Fibroblast of villous mesenchyme (primary cell): ENCODE measurements at regions not wholly inside any gene's neighbourhood (a gene's known extent, or its start where the extent isn't known, plus 50 kb on each side); places are given as distances from the start of the nearest gene placed in this dataset.

Source experiments
- DNase-seq: peaks from one replicate; pipeline ENCODE4 v3.0.0-alpha.2; 2010; ENCODE audit warnings: low read depth
- H3K4me3 ChIP-seq: 2 replicates; pipeline ENCODE4 v1.5.1; 2011; ENCODE audit warnings: low read depth, mild to moderate bottlenecking, low read length
- CTCF ChIP-seq: IDR thresholded peaks from 2 replicates; pipeline ENCODE4 v1.5.1; 2012; ENCODE audit warnings: low read depth, mild to moderate bottlenecking, low read length; ENCODE audit not compliant: insufficient read depth

- TF ChIP-seq CTCF = no peak
- no peak overlapping the region for H3K4me3 ChIP-seq
- DNase-seq = no peak
Measured at GRCh38 chr12:124679047-124679446, 111.6 kb upstream of the NCOR2 start.

GRCh38 chr12:124678421-124678893 lies 111.0 kb upstream of the NCOR2 start:
- no peak for DNase-seq
- TF ChIP-seq CTCF = no peak
- no peak overlapping the region for H3K4me3 ChIP-seq

- no peak for DNase-seq
- no peak overlapping the region for H3K4me3 ChIP-seq
- TF ChIP-seq CTCF = no peak
Measured at GRCh38 chr12:124677552-124678356, 110.3 kb upstream of the NCOR2 start.

- no peak overlapping the region for H3K4me3 ChIP-seq
- no peak for DNase-seq
- no peak for TF ChIP-seq CTCF
Measured at GRCh38 chr12:124676714-124677462, 109.5 kb upstream of the NCOR2 start.

GRCh38 chr12:124675881-124676713 lies 108.7 kb upstream of the NCOR2 start:
- H3K4me3 ChIP-seq = no peak overlapping the region
- TF ChIP-seq CTCF = no peak

GRCh38 chr12:124674937-124675336 lies 107.5 kb upstream of the NCOR2 start:
- H3K4me3 ChIP-seq = no peak overlapping the region
- no peak for DNase-seq
- TF ChIP-seq CTCF = no peak

More at GRCh38 chr12:124675881-124676713, 108.7 kb upstream of the NCOR2 start:
- DNase-seq = peak; percentile 60
